HUES6 (cell line): ENCODE measurements at regions not wholly inside any gene's neighbourhood (a gene's known extent, or its start where the extent isn't known, plus 50 kb on each side); places are given as distances from the start of the nearest gene placed in this dataset.

Experiments
- H3K27ac ChIP-seq: 2 replicates; pipeline ENCODE4 v1.7.0; 2013; ENCODE audit warnings: low read depth, mild to moderate bottlenecking, low read length, inconsistent platforms
- H3K27me3 ChIP-seq: 2 replicates; pipeline ENCODE4 v1.6.1; 2013; ENCODE audit warnings: low read length; ENCODE audit not compliant: control insufficient read depth, insufficient read depth
- H3K36me3 ChIP-seq: 2 replicates; pipeline ENCODE4 v1.6.1; 2013; ENCODE audit warnings: low read length; ENCODE audit not compliant: control insufficient read depth, insufficient read depth
- H3K4me1 ChIP-seq: 2 replicates; pipeline ENCODE4 v1.6.1; 2013; ENCODE audit warnings: low read length; ENCODE audit not compliant: control insufficient read depth, insufficient read depth
- H3K4me3 ChIP-seq: 2 replicates; pipeline ENCODE4 v1.5.1; 2013; ENCODE audit warnings: low read depth, low read length
- H3K9ac ChIP-seq: one replicate; pipeline ENCODE4 v1.6.1; 2013; ENCODE audit warnings: mild to moderate bottlenecking, low read length
- H3K9me3 ChIP-seq: 2 replicates; pipeline ENCODE4 v1.6.1; 2013; ENCODE audit warnings: low read depth, low read length; ENCODE audit not compliant: control insufficient read depth, insufficient read depth

DNA sequence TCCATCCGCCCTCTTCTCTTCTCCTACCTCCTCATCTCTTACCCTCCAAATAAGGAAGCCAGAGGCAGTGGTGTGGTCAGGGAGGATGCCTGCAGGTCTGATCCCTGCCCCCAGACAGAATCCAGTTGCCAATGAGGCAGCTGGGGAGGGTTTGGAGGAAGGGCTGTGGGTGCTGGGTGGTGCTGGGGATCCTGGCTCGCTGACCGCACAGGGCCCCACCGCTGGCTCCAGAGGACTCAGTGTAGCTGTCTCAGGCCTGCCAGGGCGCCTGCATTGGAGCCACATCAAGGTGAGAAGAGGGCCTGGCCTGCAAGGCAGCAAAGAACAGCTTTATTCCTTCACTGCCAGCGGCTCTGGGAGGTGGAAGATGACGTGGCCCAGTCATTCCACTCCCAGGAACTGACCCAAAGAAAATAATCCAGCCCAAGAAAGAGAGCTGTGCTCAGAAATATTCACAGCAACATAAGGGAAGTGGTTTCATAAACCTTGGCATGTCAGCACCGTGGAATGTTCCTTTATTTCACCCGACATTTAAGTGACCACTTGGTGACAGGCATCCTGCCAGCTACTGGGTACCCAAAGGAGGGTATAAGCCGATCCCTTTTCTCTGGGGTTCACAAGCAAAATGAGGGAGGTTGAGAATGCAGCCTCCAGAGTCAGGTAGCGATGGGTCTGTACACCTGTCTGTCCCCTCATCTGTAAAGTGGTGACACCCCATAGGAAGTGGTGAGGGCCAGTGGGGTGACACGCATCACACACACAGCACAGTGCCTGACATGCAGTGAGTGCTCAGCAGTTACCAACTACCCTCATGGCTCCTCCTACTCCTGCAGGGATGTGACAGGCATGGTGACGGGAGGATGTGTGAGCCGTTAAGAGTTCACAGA is 125.1 kb downstream of the SNX5 start:
- Histone ChIP-seq H3K9me3 (peaks cover 6% of the 10 kb centered on the region), H3K4me3 (no peak overlapping the region), H3K27ac (no peak overlapping the region), H3K4me1 (peaks cover 8% of the 10 kb centered on the region), H3K36me3 (no peaks in the 10 kb centered on the region), H3K9ac (no peak overlapping the region), H3K27me3 (no peaks in the 10 kb centered on the region)

DNA sequence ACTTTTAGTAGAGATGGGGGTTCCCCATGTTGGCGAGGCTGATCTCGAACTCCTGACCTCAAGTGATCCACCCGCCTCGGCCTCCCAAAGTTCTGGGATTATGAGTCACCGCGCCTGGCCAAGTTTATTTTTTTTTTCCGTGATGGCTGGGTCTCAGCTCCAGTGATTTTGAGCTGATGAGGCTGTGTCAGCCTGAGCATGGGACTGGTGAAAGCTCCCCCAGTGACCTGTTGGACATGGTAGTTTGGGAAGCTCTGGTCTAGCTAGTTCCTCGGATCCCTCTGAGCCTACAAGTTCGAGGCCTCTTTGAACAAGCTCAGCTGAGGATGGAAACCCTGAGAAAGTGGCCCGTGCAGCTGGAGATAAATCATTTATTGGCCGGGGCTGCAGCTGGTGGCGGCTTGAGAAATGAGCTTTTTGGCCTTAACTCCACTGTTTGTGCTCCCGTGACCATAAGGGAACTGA is 126.8 kb downstream of the SNX5 start:
- Histone ChIP-seq H3K9ac (no peak overlapping the region), H3K27ac (no peak overlapping the region), H3K4me3 (no peak overlapping the region), H3K36me3 (no peaks in the 10 kb centered on the region), H3K9me3 (peaks cover 6% of the 10 kb centered on the region), H3K27me3 (no peaks in the 10 kb centered on the region), H3K4me1 (peaks cover 12% of the 10 kb centered on the region)

DNA sequence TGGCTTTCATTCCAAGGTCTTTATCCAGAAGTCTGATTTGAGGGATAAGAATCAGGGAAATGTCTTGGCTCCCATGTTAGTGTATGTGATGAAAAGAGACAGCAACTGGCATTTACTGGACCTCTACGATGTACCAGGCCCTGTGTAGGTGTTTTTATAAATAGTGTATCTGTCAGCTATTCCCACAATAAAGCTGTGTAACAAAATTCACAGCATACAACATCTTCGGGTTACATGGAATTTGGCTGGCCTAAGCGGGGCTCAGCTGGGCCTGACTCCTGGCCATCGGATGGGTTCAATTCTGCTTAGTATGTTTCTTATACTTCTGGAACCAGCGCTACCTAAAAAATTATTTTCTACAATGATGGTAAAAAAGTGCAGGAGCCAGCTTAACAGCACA is 128.2 kb downstream of the SNX5 start:
- peaks cover 6% of the 10 kb centered on the region for H3K9me3 ChIP-seq
- no peak overlapping the region for H3K4me3 ChIP-seq
- H3K27me3 ChIP-seq: no peaks in the 10 kb centered on the region
- no peaks in the 10 kb centered on the region for H3K36me3 ChIP-seq
- peaks cover 26% of the 10 kb centered on the region for H3K4me1 ChIP-seq
- no peak overlapping the region for H3K9ac ChIP-seq
- H3K27ac ChIP-seq: no peak overlapping the region

DNA sequence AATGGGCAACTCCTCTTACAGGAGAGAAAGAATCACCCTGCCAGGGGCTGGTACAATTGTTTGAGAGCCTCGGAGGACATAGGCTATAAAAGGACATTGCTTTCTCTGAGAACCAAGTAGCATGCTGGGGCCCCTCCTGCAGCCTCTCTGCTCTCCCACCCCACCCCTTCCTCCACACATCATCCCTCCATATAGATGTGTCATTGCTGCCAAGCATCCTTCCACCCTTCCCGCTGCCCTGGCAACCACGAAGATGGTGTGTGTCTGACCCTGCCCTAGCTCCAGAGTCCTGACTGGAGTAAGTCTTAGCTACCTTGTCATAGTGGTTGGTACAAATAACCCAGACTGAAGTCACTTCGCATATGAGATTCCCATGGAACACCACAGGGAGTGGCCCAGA is 129.7 kb downstream of the SNX5 start:
- H3K4me3 ChIP-seq: no peak overlapping the region
- H3K27me3 ChIP-seq: no peaks in the 10 kb centered on the region
- H3K36me3 ChIP-seq: no peaks in the 10 kb centered on the region
- peaks cover 6% of the 10 kb centered on the region for H3K9me3 ChIP-seq
- no peak overlapping the region for H3K9ac ChIP-seq
- no peak overlapping the region for H3K27ac ChIP-seq
- H3K4me1 ChIP-seq: peaks cover 32% of the 10 kb centered on the region

DNA sequence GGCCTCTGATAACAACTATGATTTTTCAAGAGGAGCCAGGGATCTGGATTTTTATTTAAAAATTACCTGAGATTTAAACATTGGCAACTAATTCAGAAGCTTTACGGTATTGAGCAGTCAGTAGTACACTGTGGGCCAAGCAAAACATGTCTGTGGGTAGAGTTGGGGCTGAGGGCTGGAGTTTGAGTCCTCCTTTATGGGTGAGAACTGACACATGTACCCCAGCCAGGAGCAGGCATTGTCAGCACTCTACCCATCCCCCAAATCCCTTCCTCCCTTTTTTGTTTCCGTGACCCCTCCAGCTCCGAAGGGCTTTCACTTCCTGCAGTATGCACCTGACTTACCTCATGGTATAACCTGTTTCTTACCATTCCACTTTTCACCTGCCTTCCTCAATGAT is 131.4 kb downstream of the SNX5 start:
- Histone ChIP-seq H3K9ac (no peak overlapping the region), H3K36me3 (no peaks in the 10 kb centered on the region), H3K4me3 (no peak overlapping the region), H3K4me1 (peaks cover 27% of the 10 kb centered on the region), H3K9me3 (peaks cover 6% of the 10 kb centered on the region), H3K27me3 (no peaks in the 10 kb centered on the region), H3K27ac (no peak overlapping the region)

DNA sequence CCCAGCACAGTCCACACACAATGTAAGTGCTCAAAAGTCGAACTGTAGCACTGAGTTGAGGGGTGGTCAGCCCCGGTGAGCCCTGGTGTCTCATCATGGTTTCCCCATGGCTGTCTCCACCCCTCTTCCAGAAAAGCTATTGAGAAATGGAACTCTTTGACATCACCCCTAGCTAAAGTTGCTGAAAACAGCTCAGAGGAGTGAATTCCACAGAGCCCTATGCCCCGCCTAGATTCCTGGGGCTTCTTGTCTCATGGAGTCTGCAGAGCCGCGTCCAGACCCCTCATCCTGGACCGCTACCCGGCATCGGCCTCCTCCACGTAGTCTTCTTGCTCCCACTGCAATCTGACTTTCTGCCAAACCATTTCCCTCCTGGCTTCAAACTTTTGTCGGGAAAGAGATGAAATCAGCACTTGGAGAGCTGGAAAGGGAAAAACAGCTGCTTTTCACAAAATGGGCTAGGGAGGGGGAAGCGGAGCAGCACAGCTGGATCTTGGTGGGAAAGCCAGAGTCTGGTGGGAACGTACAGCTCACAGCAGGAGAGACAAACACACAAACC is 132.2 kb downstream of the SNX5 start:
- Histone ChIP-seq H3K27ac (no peak overlapping the region), H3K36me3 (no peaks in the 10 kb centered on the region), H3K9me3 (peaks cover 6% of the 10 kb centered on the region), H3K4me3 (no peak overlapping the region), H3K9ac (no peak overlapping the region), H3K27me3 (no peaks in the 10 kb centered on the region), H3K4me1 (peaks cover 27% of the 10 kb centered on the region)

DNA sequence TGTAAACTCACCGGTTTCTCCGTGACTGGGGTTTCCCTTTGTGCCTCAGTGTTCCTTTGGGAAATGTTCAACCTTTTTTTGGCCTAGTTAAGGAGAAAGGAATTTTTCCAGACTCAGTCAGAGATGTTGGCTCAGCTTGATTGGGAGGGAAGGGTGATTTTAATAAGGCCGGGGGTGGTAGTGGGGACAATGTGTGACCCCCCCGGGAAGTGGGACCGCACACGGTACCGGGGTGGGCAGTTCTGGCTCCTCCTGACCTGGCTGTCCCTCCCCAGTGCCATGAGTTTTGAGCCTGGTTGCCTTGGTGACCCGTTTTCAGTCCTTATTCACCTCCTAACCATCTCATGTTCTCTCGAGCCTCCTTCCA is 132.7 kb downstream of the SNX5 start:
- H3K4me3 ChIP-seq: no peak overlapping the region
- H3K27me3 ChIP-seq: no peaks in the 10 kb centered on the region
- H3K9ac ChIP-seq: no peak overlapping the region
- H3K9me3 ChIP-seq: peaks cover 6% of the 10 kb centered on the region
- peaks cover 27% of the 10 kb centered on the region for H3K4me1 ChIP-seq
- H3K27ac ChIP-seq: no peak overlapping the region
- H3K36me3 ChIP-seq: no peaks in the 10 kb centered on the region

DNA sequence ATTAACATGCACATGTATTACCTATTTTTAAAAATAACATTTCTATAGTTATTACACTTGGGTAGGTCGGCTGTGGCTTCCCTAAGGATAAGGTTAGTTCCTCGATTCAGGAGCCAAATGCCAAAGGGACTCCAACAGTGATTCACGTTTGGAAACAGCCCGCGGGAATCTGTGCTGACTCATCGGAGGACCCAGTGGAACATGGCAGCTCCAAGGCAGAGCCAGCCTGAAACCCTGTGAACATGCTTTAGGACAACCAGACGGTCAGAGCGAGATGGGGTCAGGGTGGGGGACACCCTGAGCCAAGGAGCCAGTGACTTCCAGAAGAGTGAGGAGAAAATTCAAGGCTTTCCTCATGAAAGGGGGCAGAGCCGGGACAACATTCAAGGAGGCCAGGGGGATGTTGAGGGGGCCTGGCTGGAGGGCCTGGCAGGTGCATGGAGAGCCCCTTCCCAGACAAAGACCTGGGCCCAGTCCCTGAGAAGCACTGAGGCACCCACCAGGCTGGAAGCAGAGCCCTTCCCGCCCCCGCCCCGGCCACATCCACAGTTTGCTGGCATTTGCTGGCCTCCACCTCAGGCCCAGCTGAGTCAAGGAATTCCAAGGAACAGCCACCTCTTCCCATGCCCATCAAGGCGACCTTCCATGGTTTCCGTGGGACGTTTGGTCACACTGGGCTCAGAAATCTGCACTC is 133.2 kb downstream of the SNX5 start:
- H3K36me3 ChIP-seq: no peaks in the 10 kb centered on the region
- no peak overlapping the region for H3K27ac ChIP-seq
- no peaks in the 10 kb centered on the region for H3K27me3 ChIP-seq
- H3K9me3 ChIP-seq: peaks cover 2% of the 10 kb centered on the region
- no peak overlapping the region for H3K4me3 ChIP-seq
- no peak overlapping the region for H3K9ac ChIP-seq
- H3K4me1 ChIP-seq: peaks cover 27% of the 10 kb centered on the region

DNA sequence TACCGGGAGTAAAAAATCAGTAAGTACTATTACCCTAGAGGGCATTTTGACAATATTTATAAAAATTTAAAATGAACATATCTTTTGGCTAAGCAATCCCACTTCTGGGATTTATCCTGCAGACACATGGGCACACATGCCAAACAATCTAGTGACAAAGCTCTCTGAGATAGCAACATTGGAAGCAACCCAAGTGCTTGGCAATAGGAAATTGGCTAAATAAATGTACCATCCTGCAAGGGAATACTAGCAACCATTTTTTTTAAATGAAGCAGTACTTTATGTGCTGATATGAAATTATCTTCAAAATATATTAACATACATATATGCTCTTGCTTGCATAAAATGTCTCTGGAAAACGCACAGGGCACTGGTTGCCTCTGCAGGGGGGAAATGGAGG is 133.8 kb downstream of the SNX5 start:
- no peak overlapping the region for H3K27ac ChIP-seq

DNA sequence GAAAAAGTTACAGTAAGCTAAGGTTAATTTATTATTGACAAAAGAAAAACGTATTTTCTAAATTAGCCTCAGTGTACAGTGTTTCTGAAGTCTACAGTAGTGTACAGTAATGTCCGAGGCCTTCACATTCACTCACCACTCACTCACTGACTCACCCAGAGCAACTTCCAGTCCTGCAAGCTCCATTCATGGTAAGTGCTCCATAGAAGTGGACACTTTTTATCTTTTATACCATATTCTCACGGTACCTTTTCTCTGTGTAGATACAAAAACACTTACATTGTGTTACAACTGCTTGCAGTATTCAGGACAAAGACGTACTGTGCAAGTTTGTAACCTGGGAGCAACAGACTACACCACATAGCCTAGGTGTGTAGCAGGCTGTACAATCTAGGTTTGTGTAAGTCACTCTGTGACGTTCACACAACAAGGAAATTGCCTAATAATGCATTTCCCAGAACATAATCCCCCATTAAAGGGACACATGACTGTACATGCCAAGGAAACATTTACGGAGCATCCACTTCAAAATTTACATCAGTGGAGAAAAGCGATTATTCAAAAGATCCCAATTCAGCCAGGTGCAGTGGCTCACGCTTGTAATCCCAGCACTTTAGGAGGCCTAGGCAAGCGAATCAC is 133.4 kb downstream of the BANF2 start:
- H3K4me1 ChIP-seq: peaks cover 22% of the 10 kb centered on the region
- no peaks in the 10 kb centered on the region for H3K27me3 ChIP-seq
- H3K4me3 ChIP-seq: no peak overlapping the region
- H3K9me3 ChIP-seq: no peaks in the 10 kb centered on the region
- no peak overlapping the region for H3K9ac ChIP-seq
- H3K27ac ChIP-seq: no peak overlapping the region
- no peaks in the 10 kb centered on the region for H3K36me3 ChIP-seq

More for the DNA sequence above, 133.8 kb downstream of the SNX5 start:
- Histone ChIP-seq H3K9ac (no peak overlapping the region), H3K36me3 (no peaks in the 10 kb centered on the region), H3K4me3 (no peak overlapping the region), H3K9me3 (no peaks in the 10 kb centered on the region), H3K27me3 (no peaks in the 10 kb centered on the region), H3K4me1 (peaks cover 27% of the 10 kb centered on the region)
